Vagina (tissue), 2 donors: ENCODE measurements at regions not wholly inside any gene's neighbourhood (a gene's known extent, or its start where the extent isn't known, plus 50 kb on each side); places are given as distances from the start of the nearest gene placed in this dataset.

Experiments
- POLR2A ChIP-seq, 2 donors: fragments of 450-650 bp; IDR thresholded peaks; one replicate each; pipeline ENCODE4 v1.6.1; 2017; ENCODE audit warnings: antibody characterized with exemption in 2 of 2, mild to moderate bottlenecking in 2 of 2, moderate library complexity in 2 of 2
- POLR2AphosphoS5 ChIP-seq, 2 donors: sonication (generic); formaldehyde crosslinking; IDR thresholded peaks; one replicate each; pipeline ENCODE4 v1.9.0; 2017; ENCODE audit warnings: antibody characterized with exemption in 2 of 2, mild to moderate bottlenecking in 2 of 2, low read depth in 1 of 2; ENCODE audit not compliant: insufficient read depth in 1 of 2
- TF ChIP-seq, protein P1 (sequence below), 3 experiments: fragments of 450-650 bp in 2 of 3; fragments of 200-600 bp in 1 of 3; sonication (generic) in 1 of 3; IDR thresholded peaks; one replicate each; pipeline ENCODE4 v1.5.1; 2017 to 2019; ENCODE audit warnings: antibody characterized with exemption in 3 of 3, mild to moderate bottlenecking in 2 of 3, moderate library complexity in 2 of 3

DNA sequence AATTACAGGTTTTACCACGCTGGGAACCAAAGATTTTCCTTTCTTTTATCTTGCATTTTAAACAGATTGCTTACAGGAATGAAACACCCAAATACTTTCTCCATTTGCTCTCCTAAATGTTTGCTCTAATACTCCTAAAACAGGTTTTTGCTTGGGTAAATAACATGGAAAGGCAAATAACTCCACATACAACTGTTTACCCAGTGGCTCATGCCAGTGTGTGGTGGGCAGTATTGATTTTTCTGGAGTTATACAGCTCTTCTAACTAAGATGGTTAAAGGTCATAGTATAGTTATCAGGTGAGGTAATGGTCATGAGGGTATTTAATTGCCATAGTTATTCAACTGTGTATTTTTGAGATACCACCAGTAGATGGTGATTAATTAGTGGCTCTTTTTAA, 61.2 kb upstream of the RAB27B start:
- TF ChIP-seq POLR2AphosphoS5 (IDR thresholded peaks at IDR 0.05; ENCODE audit: insufficient read depth in 1 of 2, low read depth in 1 of 2): no peak
- TF ChIP-seq, protein P1, sequence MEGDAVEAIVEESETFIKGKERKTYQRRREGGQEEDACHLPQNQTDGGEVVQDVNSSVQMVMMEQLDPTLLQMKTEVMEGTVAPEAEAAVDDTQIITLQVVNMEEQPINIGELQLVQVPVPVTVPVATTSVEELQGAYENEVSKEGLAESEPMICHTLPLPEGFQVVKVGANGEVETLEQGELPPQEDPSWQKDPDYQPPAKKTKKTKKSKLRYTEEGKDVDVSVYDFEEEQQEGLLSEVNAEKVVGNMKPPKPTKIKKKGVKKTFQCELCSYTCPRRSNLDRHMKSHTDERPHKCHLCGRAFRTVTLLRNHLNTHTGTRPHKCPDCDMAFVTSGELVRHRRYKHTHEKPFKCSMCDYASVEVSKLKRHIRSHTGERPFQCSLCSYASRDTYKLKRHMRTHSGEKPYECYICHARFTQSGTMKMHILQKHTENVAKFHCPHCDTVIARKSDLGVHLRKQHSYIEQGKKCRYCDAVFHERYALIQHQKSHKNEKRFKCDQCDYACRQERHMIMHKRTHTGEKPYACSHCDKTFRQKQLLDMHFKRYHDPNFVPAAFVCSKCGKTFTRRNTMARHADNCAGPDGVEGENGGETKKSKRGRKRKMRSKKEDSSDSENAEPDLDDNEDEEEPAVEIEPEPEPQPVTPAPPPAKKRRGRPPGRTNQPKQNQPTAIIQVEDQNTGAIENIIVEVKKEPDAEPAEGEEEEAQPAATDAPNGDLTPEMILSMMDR (IDR thresholded peaks at IDR 0.05): no peak
- TF ChIP-seq POLR2A (IDR thresholded peaks at IDR 0.05): no peak
